Sciatic nerve (tissue), 2 donors: ENCODE measurements at regions not wholly inside any gene's neighbourhood (a gene's known extent, or its start where the extent isn't known, plus 50 kb on each side); places are given as distances from the start of the nearest gene placed in this dataset.
"Not testable (repeated sequence)": the region's sequence is repeated elsewhere in the genome, so short reads cannot be mapped to it uniquely, and the experiment has no call there.

Experiments used
- ATAC-seq: fragments of 200-7000 bp; cut with Tn5 transposase; one replicate; pipeline ENCODE4 v1.9.1; 2020; ENCODE audit warnings: mild to moderate bottlenecking, moderate library complexity
- DNase-seq: peaks from one replicate; pipeline ENCODE4 v3.0.0-alpha.2; 2020; ENCODE audit warnings: low spot score
- intact Hi-C: fragments of 100-400 bp; cut with DNase I; formaldehyde crosslinking; loops from one replicate; pipeline ENCODE4 v1.14.2; 2022
- donor health status: DM: no; HTN: no; CAD: no.
- donor health status: DM: no; HTN: no; CAD: no.

- intact Hi-C loops = no loop called here
- no peak for ATAC-seq
Observed at GRCh38 chr18:73060666-73061288, 193.0 kb upstream of the NETO1 start.

GRCh38 chr18:73059280-73059679, 191.5 kb upstream of the NETO1 start:
- intact Hi-C loops = no loop called here
- ATAC-seq (no peak), DNase-seq (no peak)

More at GRCh38 chr18:73060666-73061288, 193.0 kb upstream of the NETO1 start:
- DNase-seq = no peak

- ATAC-seq (no peak), DNase-seq (no peak)
- intact Hi-C loops = no loop called here
Observed at GRCh38 chr18:73047688-73048087, 179.9 kb upstream of the NETO1 start.

- no peak for ATAC-seq
- DNase-seq = no peak
- intact Hi-C loops = no loop called here
Observed at GRCh38 chr18:73045037-73045436, 177.2 kb upstream of the NETO1 start.

GRCh38 chr18:73043611-73044010, 175.8 kb upstream of the NETO1 start:
- intact Hi-C loops = no loop called here
- ATAC-seq (no peak), DNase-seq (no peak)

- intact Hi-C loops = no loop called here
- ATAC-seq (no peak), DNase-seq (no peak)
Observed at GRCh38 chr18:73043211-73043610, 175.4 kb upstream of the NETO1 start.

GRCh38 chr18:73040247-73040646, 172.5 kb upstream of the NETO1 start:
- no peak for ATAC-seq
- intact Hi-C loops = no loop called here
- DNase-seq = no peak

GRCh38 chr18:73038336-73038735, 170.5 kb upstream of the NETO1 start:
- intact Hi-C loops = loop anchor here (5.0 kb wide), 1 partner anchor 1439 kb away; no protein-coding TSS in a partner anchor
- no peak for DNase-seq
- no peak for ATAC-seq

GRCh38 chr18:73023975-73024374, 156.2 kb upstream of the NETO1 start:
- intact Hi-C loops = no loop called here
- ATAC-seq (no peak), DNase-seq (no peak)

GRCh38 chr18:73009691-73010090, 141.9 kb upstream of the NETO1 start:
- DNase-seq = no peak
- ATAC-seq = no peak
- intact Hi-C loops = no loop called here

GRCh38 chr18:73007915-73008308, 140.1 kb upstream of the NETO1 start:
- intact Hi-C loops = no loop called here
- DNase-seq (no peak), ATAC-seq (no peak)

- DNase-seq = no peak
- no peak for ATAC-seq
- intact Hi-C loops = no loop called here
Observed at GRCh38 chr18:73007195-73007914, 139.6 kb upstream of the NETO1 start.

- DNase-seq (no peak), ATAC-seq (no peak)
- intact Hi-C loops = no loop called here
Observed at GRCh38 chr18:73006331-73006730, 138.5 kb upstream of the NETO1 start.

- DNase-seq = no peak
- no peak for ATAC-seq
- intact Hi-C loops = no loop called here
Observed at GRCh38 chr18:73004260-73004659, 136.5 kb upstream of the NETO1 start.

- DNase-seq (no peak), ATAC-seq (no peak)
- intact Hi-C loops = no loop called here
Observed at GRCh38 chr18:72999971-73000607, 132.3 kb upstream of the NETO1 start.

- DNase-seq (no peak), ATAC-seq (no peak)
- intact Hi-C loops = no loop called here
Observed at GRCh38 chr18:72995558-72995957, 127.8 kb upstream of the NETO1 start.

- ATAC-seq = no peak
Observed at GRCh38 chr18:72993250-72993649, 125.5 kb upstream of the NETO1 start.

GRCh38 chr18:72991379-72991778, 123.6 kb upstream of the NETO1 start:
- intact Hi-C loops = no loop called here
- no peak for ATAC-seq

More at GRCh38 chr18:72993250-72993649, 125.5 kb upstream of the NETO1 start:
- DNase-seq = no peak
- intact Hi-C loops = no loop called here

GRCh38 chr18:72987570-72987969, 119.8 kb upstream of the NETO1 start:
- intact Hi-C loops = not testable (repeated sequence)

More at GRCh38 chr18:72991379-72991778, 123.6 kb upstream of the NETO1 start:
- DNase-seq = no peak

GRCh38 chr18:72986103-72986502, 118.3 kb upstream of the NETO1 start:
- DNase-seq = no peak
- intact Hi-C loops = no loop called here
- no peak for ATAC-seq

More at GRCh38 chr18:72987570-72987969, 119.8 kb upstream of the NETO1 start:
- not testable (repeated sequence) for ATAC-seq, DNase-seq
